Spleen (tissue), 3 donors: ENCODE measurements at regions not wholly inside any gene's neighbourhood (a gene's known extent, or its start where the extent isn't known, plus 50 kb on each side); places are given as distances from the start of the nearest gene placed in this dataset.

Experiments used
- POLR2A ChIP-seq, 3 donors: fragments of 450-650 bp; IDR thresholded peaks; one replicate each; pipeline ENCODE4 v1.5.1; 2017; ENCODE audit warnings: antibody characterized with exemption in 3 of 3, mild to moderate bottlenecking in 1 of 3
- POLR2AphosphoS5 ChIP-seq, 3 donors: sonication (generic); formaldehyde crosslinking; IDR thresholded peaks; one replicate each; pipeline ENCODE4 v1.5.1; 2017; ENCODE audit warnings: antibody characterized with exemption in 3 of 3

- no peak for TF ChIP-seq POLR2A (IDR thresholded peaks at IDR 0.05)
- TF ChIP-seq POLR2AphosphoS5 (IDR thresholded peaks at IDR 0.05) = no peak
Measured at GRCh38 chr6:92341201-92341600, 1078.2 kb downstream of the EPHA7 start.
